ENCODE measurements at regions not wholly inside any gene's neighbourhood (a gene's known extent, or its start where the extent isn't known, plus 50 kb on each side); places are given as distances from the start of the nearest gene placed in this dataset.

GRCh38 chr5:33232731-33233505, 207.8 kb upstream of the TARS1 start:
- TF ChIP-seq POLR2A (IDR thresholded peaks at IDR 0.05), result no peak
- TF ChIP-seq EP300 (IDR thresholded peaks at IDR 0.05), result no peak
- no peak for TF ChIP-seq CTCF (IDR thresholded peaks at IDR 0.05)

Measured in stomach (tissue), 4 donors.